GM12892 (cell line): ENCODE measurements at regions not wholly inside any gene's neighbourhood (a gene's known extent, or its start where the extent isn't known, plus 50 kb on each side); places are given as distances from the start of the nearest gene placed in this dataset.
"Not testable (repeated sequence)": the region's sequence is repeated elsewhere in the genome, so short reads cannot be mapped to it uniquely, and the experiment has no call there.

Experiments used
- POLR2A ChIP-seq: IDR thresholded peaks from 2 replicates; pipeline ENCODE4 v1.6.1; 2011; ENCODE audit warnings: low read depth, low read length, control low read depth
- TAF1 ChIP-seq: IDR thresholded peaks from 2 replicates; pipeline ENCODE4 v1.6.1; 2011; ENCODE audit warnings: low read depth, mild to moderate bottlenecking, control low read depth, low read length, borderline replicate concordance

DNA sequence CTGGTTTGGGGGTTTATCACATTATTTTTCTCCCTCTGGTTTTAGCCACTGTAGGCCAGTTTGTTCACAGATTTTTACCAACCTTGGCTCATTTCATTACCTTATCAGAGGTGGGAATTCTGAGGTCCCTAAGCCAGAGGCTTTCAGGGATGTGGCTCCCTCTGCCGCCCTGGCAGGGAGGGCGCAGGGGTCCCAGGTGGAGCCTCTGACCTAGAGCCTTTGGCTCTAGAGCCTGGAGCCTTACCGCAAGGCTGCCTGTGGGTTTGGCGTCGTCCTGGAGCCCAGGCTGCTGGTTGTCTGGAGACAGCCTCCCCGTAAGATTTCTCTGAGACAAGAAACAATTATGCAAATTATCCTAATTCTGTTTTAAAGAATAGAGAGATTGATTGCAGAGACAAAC, 188.0 kb downstream of the LMLN start:
- TF ChIP-seq TAF1, POLR2A: not testable (repeated sequence)
